ENCODE measurements at regions not wholly inside any gene's neighbourhood (a gene's known extent, or its start where the extent isn't known, plus 50 kb on each side); places are given as distances from the start of the nearest gene placed in this dataset.

DNA sequence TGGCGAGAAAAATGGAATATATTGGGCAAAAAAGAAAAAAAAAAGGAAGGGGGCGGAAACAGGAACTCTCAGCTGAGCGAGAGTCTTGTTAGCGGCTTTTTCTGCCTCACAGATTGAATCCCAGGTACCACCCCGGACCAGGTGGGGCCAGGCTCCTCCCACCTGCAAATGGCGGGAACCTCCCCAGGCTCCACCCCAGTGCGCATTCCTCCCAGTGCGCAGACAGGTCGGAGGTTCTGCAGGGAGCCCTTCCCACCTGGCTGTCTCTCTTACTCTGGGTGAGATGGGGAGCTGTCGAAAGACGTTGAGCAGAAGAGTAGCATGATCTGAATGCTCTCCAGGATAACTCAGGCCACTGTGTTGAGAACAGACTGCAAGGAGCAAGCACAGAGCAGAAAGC, 57.0 kb upstream of the ETV6 start:
- Histone ChIP-seq H3K4me1 (ENCODE audit: control insufficient read depth, insufficient read depth, low read length, poor library complexity, severe bottlenecking) (peaks cover 7% of the 10 kb centered on the region), H3K9me3 (ENCODE audit: control insufficient read depth, low read length) (no peaks in the 10 kb centered on the region), H3K36me3 (ENCODE audit: control insufficient read depth, insufficient read depth, low read length) (no peaks in the 10 kb centered on the region), H3K27ac (ENCODE audit: low read depth, low read length, severe bottlenecking) (no peak overlapping the region), H3K4me3 (ENCODE audit: extremely low read depth, insufficient read depth, low read length, poor library complexity, severe bottlenecking) (no peak overlapping the region)
- 87 to 100% methylated on average over 4 to 7 of the region's 11 CpGs for WGBS, 2 experiments (ENCODE audit: insufficient coverage in 2 of 2)

DNA sequence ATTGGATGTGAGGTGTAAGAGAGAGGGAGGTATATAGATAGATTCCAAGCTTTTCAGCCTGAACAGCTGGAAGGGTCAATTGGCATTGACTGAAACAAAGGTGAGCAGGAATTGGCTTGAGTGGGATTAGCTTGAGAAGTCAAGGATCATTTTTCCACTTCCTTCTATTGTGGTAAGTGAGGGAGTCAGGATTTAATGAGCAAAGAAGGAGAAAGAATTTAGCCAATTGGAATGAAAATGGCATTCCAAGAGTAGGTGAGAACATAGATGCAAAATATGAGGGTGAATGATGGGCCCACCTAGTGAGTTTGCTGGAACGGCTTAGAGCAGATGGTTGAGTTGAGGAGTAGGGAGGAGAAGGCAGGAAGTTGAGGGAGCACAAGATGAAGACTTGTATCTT, 56.5 kb upstream of the ETV6 start:
- H3K36me3 ChIP-seq (ENCODE audit: control insufficient read depth, insufficient read depth, low read length) = no peaks in the 10 kb centered on the region
- no peaks in the 10 kb centered on the region for H3K9me3 ChIP-seq (ENCODE audit: control insufficient read depth, low read length)
- no peak overlapping the region for H3K27ac ChIP-seq (ENCODE audit: low read depth, low read length, severe bottlenecking)
- H3K4me1 ChIP-seq (ENCODE audit: control insufficient read depth, insufficient read depth, low read length, poor library complexity, severe bottlenecking) = peaks cover 7% of the 10 kb centered on the region
- 82 to 90% methylated on average over 1 of the region's 1 CpG for WGBS, 2 experiments (ENCODE audit: insufficient coverage in 2 of 2)
- no peak overlapping the region for H3K4me3 ChIP-seq (ENCODE audit: extremely low read depth, insufficient read depth, low read length, poor library complexity, severe bottlenecking)

DNA sequence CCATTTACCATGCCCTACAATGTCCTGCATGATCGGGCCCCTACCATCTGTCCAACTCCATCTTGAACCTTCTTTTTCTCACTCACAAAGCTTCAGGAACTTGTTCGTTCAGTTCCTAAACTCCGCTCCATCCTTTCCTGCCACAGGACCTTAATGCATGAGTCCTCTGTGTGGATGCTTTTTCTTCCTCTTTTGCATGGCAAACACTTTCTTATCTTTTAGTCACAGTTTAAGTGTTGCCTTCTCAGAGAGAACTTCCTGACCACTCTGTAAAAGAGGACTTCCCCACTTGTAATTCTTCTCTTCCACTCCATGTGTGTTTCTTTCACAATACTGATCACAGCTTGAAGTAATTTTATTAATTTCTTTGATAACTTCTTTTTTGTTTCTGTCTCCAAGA, 54.4 kb upstream of the ETV6 start:
- 88 to 92% methylated on average over 2 of the region's 3 CpGs for WGBS, 2 experiments (ENCODE audit: insufficient coverage in 2 of 2)
- Histone ChIP-seq H3K27ac (ENCODE audit: low read depth, low read length, severe bottlenecking) (no peak overlapping the region), H3K36me3 (ENCODE audit: control insufficient read depth, insufficient read depth, low read length) (no peaks in the 10 kb centered on the region), H3K4me1 (ENCODE audit: control insufficient read depth, insufficient read depth, low read length, poor library complexity, severe bottlenecking) (peaks cover 1% of the 10 kb centered on the region), H3K9me3 (ENCODE audit: control insufficient read depth, low read length) (no peaks in the 10 kb centered on the region), H3K4me3 (ENCODE audit: extremely low read depth, insufficient read depth, low read length, poor library complexity, severe bottlenecking) (no peak overlapping the region)

DNA sequence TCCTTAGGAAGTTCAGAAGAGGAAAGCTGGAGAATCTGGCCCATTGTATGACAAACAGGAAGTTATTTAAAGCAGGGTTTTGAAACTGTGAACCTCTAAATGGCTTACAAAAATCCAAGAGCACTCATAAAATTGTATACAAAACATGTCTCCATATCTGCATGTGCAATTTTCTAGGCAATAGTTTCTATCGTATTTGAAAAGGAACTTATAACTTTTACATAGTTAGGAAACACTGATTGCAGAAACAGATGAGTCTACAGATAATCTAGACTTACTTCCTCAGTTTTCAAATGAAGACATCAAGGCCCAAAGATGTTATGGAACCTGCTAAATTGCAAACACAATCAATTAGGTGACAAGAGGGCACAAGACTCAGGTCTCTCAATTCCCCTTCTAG, 53.3 kb upstream of the ETV6 start:
- no peaks in the 10 kb centered on the region for H3K36me3 ChIP-seq (ENCODE audit: control insufficient read depth, insufficient read depth, low read length)
- no CpG with 5 or more reads among the region's 1 CpG for WGBS, 2 experiments (ENCODE audit: insufficient coverage in 2 of 2)
- H3K4me1 ChIP-seq (ENCODE audit: control insufficient read depth, insufficient read depth, low read length, poor library complexity, severe bottlenecking) = no peaks in the 10 kb centered on the region
- H3K27ac ChIP-seq (ENCODE audit: low read depth, low read length, severe bottlenecking) = no peak overlapping the region
- H3K4me3 ChIP-seq (ENCODE audit: extremely low read depth, insufficient read depth, low read length, poor library complexity, severe bottlenecking) = no peak overlapping the region
- H3K9me3 ChIP-seq (ENCODE audit: control insufficient read depth, low read length) = no peaks in the 10 kb centered on the region

DNA sequence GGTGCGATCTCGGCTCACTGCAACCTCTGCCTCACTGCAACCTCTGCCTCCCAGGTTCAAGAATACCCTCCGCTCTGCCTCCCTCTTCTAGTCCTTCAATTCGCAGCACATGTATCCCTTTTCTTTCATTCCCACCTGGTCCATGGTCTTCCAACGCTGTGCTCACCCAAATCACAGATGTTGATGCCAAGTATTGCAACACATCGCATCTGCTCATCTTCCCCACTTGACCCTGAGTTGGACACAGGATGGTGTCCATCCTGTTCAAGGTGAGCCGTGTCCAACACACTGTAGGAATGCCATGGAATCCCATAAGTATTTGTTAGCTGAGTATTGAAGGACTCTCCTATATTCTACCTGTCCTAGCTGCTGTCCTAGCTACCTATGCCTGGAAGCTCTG, 50.6 kb upstream of the ETV6 start:
- Histone ChIP-seq H3K9me3 (ENCODE audit: control insufficient read depth, low read length) (no peaks in the 10 kb centered on the region), H3K4me1 (ENCODE audit: control insufficient read depth, insufficient read depth, low read length, poor library complexity, severe bottlenecking) (no peaks in the 10 kb centered on the region), H3K4me3 (ENCODE audit: extremely low read depth, insufficient read depth, low read length, poor library complexity, severe bottlenecking) (no peak overlapping the region), H3K27ac (ENCODE audit: low read depth, low read length, severe bottlenecking) (no peak overlapping the region), H3K36me3 (ENCODE audit: control insufficient read depth, insufficient read depth, low read length) (no peaks in the 10 kb centered on the region)
- 61 to 71% methylated on average over 6 to 7 of the region's 7 CpGs for WGBS, 2 experiments (ENCODE audit: insufficient coverage in 2 of 2)
